SHP77 treated with DMSO at 0.1 percent for 48 hours (cell line): ENCODE measurements at regions not wholly inside any gene's neighbourhood (a gene's known extent, or its start where the extent isn't known, plus 50 kb on each side); places are given as distances from the start of the nearest gene placed in this dataset.
"Not testable (repeated sequence)": the region's sequence is repeated elsewhere in the genome, so short reads cannot be mapped to it uniquely, and the experiment has no call there.

ENCODE experiments used
- DNase-seq: peaks from one replicate; lab custom pipeline; 2025; lab: John Stamatoyannopoulos, UW

DNA sequence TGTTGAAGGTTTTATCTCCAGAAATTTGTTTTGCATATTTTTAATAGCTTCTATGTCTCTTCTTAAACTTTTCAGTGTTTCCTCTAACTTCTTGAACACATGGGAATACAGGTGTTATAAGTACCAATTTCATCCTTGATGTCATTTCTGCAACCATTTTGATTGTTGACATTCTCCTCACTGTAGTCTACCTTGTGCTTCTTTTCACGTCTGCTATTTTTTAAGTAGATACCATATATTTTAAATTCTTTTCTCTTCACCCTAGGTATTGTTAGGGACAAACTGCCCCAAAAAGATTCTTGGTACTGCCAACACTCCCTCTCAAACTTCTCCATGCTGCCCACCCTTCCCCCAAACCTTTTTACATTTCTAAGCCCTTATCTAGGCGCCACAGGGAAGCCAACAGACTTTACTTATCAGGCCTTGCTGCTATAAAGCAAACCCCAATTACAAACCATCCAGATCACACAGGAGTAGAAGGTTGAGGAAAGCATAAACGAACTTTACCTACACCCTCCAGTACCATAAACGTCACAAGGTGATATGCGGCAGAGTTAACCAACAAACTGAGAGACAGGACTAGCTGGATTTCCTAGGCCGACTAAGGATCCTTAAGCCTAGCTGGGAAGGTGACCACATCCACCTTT is 1165.3 kb downstream of the TAF11L14 start:
- no peak for DNase-seq

DNA sequence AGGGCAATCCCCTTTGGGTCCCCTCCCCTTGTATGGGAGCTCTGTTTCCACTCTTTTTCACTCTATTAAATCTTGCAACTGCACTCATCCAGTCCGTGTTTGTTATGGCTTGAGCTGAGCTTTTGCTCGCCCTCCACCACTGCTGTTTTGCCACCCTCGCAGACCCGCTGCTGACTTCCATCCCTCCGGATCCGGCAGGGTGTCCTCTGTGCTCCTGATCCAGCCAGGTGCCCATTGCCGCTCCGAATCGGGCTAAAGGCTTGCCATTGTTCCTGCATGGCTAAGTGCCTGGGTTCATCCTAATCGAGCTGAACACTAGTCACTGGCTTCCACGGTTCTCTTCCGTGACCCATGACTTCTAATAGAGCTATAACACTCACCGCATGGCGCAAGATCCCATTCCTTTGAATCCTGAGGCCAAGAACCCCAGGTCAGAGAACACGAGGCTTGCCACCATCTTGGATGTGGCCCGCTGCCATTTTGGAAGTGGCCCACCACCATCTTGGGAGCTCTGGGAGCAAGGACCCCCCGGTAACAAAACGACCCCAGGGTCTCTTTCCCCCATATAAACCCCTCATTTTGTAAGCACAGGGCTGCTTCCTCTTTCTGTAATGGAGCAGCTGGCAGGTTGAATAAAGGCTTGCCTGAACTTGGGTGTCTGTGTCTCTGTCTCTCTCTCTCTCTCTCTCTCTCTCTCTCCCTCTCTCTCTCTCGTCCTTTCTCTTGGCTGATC is 1166.2 kb downstream of the TAF11L14 start:
- DNase-seq = no peak

DNA sequence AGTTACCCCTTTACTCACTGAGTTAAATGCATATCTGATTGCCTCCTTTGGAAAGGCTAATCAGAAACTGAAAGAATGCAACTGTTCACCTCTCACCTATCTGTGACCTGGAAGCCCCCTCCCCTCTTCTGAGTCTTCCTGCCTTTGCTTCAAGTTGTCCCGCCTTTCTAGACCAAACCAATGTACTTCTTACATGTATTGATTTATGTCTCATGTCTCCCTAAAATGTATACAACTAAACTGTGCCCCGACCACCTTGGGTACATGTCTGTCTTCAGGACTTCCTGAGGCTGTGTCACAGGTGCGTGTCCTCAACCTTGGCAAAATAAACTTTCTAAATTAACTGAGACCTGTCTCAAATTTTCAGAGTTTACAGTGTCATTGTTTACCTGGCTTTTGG is 1167.2 kb downstream of the TAF11L14 start:
- DNase-seq = not testable (repeated sequence)

DNA sequence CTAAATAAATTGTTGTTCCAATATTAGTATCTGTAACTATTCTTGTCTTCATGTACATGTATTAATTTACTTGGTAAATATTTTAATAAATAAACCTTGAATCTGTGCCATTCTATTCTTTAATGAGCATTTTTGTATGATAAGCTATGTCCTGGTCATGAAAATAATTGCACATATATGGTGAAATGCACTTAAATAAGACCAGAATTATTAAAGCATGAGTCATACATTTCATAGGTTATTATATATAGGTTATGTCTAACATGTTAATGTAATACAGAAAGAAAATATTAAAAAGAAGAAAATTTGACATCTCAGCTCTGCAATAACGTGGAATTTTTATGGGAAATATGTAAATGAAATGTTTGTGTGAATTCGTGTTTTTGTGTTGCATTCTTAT is 1168.1 kb downstream of the TAF11L14 start:
- DNase-seq = no peak

DNA sequence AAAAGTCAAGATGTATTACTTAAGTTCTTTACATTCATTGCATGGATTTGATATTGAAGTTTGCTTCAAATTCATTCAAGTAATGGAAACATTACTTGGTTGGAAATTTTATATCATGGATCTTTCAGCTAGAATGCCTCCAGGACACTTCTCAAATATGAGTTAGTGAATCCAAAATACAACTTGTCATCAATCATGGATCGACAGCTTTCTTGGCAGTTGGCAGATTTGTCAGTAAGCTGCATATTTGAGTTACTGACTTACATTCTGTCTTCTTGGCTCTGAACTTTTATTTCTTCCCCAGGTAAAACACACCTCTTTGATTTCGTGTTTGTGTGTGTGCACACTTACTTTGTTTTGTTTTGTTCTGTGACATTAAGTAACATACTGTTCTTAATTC is 1171.1 kb downstream of the TAF11L14 start:
- DNase-seq = no peak

DNA sequence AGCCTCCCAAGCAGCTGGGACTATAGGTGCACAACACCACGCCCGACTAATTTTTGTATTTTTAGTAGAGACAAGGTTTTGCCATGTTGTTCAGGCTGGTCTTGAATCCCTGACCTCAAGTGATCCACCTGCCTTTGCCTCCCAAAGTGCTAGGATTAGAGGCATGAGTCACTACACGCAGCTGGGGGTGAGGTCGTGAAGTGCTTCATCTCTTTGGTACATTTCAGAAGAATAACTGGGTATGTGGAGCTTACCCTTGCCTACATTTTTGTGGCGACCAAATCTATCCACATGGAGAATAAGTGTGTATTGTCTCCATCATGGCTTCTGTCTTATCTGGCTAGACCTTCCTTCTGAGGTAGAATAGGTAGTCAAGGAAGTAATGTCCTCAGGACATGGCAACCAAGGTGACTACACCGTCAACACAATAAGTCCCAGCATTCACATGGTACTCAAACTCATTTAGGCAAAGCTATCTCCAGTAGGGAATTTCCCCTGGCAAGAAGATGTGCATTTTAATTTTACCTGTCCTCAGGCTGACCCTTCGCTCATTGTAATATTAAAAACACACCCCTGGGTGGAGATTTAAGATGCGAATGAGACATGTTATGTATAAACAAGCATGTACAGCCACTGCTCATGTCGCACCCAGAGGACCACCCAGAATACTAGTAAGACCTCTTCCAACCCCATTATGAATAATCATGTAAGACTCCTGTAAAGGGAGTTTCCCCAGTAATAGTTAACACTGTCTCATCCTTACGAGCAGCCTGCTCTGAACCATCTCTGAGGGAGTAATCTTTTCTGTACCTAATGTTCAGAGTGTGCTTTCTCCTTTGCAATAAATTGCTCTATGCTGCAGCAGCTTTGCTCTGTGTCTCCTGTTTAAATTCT is 1173.2 kb downstream of the TAF11L14 start:
- DNase-seq = no peak

DNA sequence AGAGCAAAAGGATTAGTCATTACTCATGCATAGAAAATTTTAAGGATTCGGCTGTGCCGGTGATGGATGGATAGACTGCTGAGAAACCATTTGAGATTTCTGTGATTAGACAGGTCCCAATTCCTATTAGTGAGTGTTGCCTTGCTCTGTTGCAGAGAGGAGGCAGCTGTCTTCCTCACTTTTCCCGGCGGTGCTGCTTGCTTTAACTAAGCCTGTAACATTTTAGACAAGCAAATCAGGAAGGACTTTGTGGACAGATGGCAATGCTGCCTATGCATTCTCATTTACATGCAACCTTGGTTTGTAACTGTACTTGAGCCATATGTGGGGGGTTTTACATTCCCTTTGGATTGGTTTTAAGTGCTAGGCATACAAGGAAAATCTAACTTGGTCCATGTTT is 1176.3 kb downstream of the CDH18 start:
- DNase-seq = no peak

DNA sequence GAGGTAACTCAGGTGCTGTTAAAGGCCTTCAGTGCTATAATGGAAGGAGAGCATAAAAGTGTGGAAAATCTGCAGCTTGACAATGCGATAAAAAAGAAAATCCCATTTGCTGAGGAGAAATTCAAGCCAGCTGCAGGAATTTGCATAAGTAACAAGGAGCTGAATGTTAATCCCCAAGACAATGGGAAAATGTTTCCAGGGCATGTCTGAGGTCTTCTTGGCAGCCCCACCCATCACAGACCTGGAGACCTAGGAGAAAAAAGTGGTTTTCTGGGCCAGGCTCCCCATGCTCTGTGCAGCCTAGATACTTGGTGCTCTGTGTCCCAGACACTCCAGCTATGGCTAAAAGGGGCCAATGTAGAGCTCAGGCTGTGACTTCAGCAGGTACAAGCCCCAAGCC is 1159.6 kb downstream of the CDH18 start:
- DNase-seq = no peak

DNA sequence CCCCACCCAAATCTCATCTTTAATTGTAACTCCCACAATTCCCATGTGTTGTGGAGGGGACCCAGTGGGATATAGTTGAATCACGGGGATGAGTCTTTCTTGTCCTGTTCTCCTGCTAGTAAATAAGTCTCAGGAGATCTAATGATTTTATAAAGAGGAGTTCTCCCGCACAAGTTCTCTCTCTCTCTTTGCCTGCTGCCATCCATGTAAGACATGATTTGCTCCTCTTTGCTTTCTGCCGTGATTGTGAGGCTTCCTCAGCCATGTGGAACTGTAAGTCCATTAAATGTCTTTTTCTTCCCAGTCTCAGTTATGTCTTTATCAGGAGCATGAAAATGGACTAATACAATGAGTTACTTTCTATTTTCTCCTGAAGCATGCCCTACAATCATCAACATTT is 1158.5 kb downstream of the CDH18 start:
- DNase-seq = no peak

DNA sequence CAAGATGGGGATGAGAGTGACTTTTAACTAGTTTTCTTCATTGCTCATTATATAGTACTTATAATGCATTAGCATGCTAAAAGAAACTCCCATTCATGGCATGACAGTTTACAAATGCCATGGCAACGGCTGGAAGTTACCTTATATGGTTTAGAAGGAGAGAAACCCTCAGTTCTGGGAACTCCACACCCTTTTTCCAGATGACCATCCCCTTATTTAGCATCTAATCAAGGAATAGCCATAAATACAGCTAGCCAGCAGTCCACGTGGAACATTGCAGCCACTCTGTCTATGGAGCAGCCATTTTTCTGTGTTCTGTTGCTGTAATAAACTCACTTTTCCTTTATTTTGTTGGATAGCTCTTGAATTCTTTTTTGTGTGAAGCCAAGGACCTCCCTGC is 1137.8 kb downstream of the CDH18 start:
- no peak for DNase-seq

DNA sequence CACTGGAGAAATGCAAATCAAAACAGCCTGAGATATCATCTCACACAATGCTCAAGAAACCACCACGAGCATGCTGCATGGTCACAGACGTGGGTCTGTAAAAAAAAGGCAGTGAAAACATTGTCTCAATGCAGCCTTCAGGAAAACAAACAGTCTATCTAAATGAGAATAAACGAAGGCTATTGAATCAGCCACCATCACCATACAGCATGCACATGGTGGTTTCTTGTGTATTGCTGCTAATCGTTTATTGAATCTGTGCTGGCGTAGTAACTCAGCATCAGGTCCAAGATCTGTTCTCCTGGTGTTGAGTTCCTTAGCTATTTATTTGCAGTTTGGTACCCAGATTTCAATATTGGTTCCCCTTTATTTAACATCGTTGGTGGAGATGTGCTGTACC is 1115.0 kb downstream of the CDH18 start:
- DNase-seq = no peak

DNA sequence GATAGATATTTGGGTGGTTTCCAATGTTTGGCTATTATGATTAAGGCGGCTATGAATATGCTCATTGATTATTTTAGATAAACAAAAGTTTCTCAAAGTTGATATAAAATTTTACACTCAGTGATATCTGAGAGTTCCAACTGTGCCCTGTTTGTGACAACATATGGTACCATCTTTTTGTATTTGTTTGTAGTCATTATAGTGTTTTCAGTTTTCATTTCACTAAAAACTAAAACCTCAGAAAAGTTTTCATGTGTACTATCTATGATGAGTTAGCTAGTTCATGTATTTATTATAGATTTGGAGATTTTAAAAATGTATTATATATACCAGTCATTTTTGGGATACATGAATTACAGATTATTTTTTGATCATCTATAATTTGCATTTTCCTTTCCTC is 1111.4 kb downstream of the CDH18 start:
- DNase-seq = no peak

DNA sequence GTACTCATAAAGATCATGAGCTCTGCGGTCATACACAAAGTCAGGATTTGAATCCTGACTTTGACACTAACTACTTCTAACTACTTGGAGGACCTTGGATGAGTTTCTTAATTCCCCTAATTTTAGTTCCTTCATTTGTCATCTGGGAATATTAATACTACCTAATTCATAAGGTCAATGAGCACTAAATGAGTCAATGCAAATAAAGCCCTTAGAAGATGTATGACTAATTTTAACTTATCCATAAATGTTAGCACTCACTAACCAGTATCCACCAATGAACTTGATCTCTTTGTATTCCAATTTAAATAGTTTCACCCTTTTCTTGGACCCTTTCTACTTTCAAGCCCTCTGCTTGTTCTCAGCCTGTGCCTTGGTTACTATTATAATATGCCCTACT is 1106.4 kb downstream of the CDH18 start:
- DNase-seq = no peak

DNA sequence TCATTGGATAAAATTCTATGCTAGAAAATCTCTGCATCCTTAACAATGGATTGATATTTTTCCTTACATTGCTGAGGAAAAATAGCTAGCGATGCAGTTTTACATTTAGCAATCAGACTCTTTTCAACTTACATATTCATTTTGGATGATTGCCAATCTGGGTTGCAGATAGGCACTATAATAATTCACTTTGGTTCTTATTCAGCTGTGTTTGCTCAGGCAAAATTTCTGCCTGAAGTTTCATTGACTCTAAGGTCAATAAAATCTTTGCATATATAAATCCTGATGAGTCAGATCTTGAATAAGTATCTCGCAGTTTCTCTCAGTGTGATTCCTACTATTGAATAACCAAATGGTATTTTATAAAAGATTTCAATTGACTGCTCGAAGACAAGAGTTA is 1105.8 kb downstream of the CDH18 start:
- DNase-seq = peak; percentile 55

DNA sequence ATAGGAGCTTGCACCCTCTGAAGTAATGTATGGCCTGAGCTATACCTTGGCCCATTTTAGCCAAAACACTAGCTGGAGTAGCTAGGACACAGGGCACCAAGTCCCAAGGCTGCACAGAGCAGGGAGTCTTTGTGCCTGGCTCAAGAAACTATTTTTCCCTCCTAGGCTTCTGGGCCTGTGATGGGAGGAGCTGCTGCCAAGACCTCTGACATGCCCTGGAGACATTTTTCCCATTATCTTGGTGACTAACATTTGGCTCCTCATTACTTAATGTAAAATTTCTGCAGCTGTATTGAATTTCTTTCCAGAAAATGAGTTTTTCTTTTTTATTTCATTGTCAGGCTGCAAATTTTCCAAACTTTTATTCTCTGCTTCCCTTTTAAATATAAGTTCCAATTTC is 1099.2 kb downstream of the CDH18 start:
- no peak for DNase-seq

DNA sequence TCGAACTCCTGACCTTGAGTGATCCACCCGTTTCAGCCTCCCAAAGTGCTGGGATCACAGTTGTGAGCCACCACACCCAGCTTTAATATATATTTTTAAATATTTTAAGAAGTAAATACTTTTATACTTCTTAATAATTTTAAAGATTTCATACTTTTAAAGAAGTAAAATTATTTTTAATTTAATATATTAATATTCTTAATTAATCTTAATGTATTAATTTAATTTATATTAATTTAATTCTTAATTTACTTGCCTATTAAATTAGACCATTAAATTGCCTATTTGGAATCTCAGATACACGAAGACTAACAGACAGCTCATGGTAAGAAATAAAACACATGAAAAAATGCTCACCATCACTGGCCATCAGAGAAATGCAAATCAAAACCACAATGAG is 1087.4 kb downstream of the CDH18 start:
- DNase-seq = no peak

DNA sequence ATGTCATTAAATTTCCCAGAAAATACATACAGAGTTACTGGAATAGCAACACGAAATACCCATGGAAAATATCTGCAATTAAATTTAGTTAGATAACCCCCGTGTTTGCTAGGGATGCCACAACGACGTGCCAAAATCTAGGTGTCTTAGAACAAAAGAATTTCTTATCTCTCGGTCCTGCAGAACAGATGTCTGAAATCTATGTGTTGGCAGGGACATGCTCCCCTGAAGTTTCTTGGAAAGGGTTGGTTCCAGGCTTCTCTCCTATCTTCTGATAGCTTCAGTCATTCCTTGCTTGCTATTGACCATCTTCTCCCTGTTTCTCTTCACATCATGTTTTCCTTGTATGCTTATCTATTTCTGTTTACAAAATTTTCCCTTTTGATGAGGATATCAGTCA is 1067.0 kb downstream of the CDH18 start:
- DNase-seq = no peak

DNA sequence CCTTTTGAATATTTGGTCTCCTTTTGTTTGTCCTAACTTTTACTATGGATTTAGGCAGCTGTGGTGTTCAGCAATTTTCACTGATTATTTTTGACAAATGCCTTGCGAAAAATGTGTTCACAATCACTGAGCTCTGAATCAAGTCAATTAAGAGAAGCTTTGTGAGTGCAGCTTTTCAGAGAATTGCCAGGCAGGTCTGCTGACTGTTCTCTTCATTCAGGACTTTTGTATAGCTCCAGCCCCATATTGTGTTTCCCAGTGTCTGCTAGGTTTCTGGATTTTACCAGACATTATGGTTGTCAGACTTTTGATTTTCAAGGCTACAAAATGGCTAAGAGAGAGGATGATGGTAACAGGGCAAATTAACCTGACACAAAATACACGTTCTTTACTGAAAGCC is 1055.9 kb downstream of the CDH18 start:
- DNase-seq = no peak

DNA sequence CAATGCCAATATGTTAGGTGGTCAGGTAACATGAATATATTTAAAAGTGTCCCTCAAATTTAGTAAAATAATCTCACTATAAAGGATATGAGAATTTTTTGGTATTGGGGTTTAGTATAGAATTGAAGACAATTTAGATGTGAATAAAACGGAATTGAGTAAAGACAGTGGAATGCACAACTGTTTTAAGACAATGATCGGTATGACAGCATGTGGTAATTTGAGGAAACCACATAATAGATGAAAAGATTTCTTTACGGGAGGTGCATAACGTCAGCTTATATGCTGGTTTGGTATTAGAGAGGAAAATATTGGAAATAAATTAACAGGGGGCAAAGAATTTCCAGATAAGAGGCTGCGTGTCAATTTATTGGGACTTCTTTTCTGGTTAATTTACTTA is 1043.2 kb downstream of the CDH18 start:
- DNase-seq = no peak

DNA sequence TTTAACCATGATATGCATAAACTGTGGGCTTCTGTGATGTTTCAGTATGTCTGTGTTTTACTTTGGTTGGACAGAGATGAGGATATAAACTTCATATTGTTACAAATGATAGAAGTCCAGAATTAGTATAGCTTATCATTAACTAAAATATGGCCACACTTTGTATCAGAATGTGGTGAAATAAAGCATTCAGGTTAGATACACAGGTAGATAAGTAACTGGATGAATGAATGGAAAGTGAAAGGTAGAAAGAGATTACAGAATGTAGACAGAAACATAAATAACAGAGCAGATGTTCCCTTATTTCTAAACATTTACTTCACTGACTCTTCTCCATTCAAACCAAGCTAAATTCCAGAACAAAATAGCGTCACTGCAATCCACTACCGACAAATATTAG is 1033.8 kb downstream of the CDH18 start:
- DNase-seq = no peak

DNA sequence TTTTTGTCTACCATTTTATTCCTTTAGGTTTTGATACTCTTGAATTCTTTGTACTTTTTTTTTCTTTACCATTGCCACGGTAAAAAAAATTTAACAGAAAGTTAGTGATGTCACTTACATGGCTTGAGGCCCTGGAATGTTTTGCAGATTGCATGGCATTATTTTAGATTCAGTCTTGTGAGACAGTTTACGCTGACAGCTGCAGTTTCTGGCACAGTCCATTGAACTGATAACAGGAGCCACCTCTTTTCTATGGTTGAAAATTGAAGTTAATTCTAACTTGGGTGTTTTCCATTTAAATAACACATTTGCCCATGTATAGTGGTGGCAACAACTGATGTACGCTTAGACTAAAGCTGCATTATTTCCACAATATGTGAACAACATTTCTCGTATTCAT is 1028.5 kb downstream of the CDH18 start:
- DNase-seq = no peak

DNA sequence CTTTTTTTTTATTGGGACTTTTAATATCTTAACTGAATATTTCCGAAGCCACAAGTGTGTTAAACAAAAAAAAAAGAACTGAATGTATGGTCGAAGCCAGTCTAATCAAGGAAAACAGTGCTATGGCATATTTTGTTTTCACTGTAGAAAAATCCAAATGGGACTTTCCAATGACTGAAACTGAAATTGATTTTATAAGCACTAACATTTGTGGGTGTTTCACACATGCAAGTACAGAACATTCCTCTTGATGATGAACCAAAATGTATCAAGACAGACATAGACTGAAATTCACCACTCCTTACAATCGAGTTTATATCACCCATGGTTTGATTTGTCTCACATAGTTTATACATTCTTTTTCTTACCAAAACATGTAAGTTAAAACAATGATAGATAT is 1026.8 kb downstream of the CDH18 start:
- no peak for DNase-seq

DNA sequence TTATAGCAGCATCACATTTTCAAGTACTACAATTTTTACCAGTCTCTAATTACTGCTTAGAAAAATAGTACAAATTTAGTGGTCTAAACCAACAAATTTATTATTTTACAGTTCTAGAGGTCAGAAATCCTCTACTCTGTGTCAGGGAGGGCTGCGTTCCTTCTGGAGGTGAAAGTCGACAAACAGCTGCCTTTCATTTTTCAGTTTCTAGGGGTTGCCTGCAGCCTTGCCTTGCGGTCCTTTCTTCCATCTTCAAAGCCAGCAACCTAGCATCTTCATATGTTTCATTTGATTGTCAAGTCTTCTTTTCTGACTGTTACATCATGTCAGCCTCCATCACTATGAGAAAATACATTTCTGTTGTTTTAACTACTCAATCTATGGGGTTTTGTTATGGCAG is 1022.1 kb downstream of the CDH18 start:
- no peak for DNase-seq
